ENCODE measurements at regions not wholly inside any gene's neighbourhood (a gene's known extent, or its start where the extent isn't known, plus 50 kb on each side); places are given as distances from the start of the nearest gene placed in this dataset.
A peak's percentile ranks its signal among the peaks of the same experiment; 100 is the strongest.
"Not testable (repeated sequence)": the region's sequence is repeated elsewhere in the genome, so short reads cannot be mapped to it uniquely, and the experiment has no call there.

DNA sequence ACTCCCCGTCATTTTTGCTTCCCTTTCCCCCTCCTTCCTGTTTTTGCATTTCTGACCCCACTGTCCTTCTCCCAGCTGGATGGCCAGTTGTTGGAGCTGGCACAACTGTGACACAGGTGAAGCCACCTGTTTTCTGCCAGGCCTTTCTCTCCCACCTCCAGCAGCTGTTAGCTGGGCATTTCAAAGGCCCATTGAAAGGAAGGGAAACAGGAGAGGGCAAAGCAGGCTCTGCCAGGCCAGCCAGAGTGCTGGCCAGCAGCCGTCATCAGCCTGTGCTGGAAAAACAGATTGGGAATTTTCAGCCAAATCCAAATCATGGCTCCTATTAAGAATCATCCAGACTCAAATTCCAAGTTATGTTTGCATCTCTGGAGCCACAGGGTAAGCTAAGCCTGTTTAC, 155.2 kb upstream of the C2CD4B start:
- DNase-seq (ENCODE audit: low read depth) = no peak

GRCh38 chr15:62323353-62323890, 158.3 kb upstream of the C2CD4B start:
- DNase-seq (ENCODE audit: low read depth) = no peak

GRCh38 chr15:62324382-62324781, 159.3 kb upstream of the C2CD4B start:
- peak; percentile 32 for DNase-seq (ENCODE audit: low read depth)

DNA sequence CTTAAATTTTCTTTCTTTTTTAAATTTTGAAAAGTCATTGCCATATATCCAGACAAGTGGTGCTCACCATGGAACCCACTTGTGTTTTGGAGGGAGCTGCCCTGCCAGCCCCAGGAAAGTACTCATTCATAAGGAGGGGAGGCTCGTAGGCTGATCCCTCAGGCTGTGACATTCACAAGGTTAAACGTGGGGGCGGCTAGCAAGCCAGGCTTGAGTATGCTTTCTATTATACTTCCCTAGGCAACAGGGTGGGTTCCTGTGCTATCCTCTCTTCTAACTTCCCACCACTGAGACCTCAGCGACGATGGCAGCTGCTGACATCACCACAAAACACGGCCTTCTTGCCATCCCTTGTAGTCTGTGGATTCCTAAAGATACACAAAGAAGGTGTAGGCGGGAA, 160.5 kb upstream of the C2CD4B start:
- no peak for DNase-seq (ENCODE audit: low read depth)

DNA sequence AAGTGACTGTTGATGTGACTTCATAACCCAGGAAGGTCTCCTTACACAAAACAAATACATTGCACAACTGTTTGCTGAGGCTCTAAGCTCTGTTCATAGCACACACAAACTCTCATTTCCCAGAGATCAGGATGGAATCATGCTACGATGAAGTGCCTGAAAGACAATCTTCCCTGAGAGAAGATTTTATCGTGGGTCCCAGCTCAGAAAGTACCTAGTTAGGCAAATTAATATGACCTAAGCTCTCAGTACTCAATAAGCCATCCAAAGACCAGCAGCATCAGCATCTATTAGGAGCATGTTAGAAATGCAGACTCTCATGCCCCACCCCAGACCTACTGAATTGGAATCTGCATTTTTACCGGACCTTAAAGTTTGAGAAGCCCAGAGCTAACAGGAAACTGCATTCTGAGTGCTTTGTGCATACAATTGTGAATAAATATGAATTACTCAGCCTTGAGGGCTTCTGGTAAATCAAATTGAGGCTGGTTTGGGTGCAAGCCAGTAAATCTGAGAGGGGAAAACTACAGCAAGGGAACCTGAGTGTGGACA, 161.5 kb upstream of the C2CD4B start:
- DNase-seq (ENCODE audit: low read depth) = no peak

DNA sequence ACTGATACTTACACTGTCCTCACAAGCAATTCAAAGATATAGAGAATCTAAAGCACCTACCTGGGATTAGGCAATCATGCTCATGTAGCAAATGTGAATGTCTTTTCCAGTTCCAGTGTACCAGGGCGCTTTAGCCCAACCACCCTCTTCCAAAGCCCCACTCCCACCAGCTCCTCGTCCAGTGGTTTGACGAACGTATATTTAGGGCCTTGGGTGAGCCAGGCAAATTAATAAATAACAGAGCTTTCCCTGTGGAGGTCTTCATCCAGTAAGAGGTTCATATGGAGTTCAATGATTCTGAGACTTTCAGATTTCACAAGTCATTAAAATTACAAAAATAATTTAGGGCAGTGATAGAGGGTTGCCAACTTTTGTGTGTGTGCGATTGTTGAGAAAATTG, 162.3 kb upstream of the C2CD4B start:
- no peak for DNase-seq (ENCODE audit: low read depth)

DNA sequence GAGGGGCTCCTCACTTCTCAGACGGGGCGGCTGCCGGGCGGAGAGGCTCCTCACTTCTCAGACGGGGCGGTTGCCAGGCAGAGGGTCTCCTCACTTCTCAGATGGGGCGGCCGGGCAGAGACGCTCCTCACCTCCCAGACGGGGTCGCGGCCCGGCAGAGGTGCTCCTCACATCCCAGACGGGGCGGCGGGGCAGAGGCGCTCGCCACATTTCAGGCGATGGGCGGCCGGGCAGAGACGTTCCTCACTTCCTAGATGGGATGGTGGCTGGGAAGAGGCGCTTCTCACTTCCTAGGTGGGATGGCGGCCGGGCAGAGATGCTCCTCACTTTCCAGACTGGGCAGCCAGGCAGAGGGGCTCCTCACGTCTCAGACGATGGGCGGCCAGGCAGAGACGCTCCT, 167.4 kb upstream of the C2CD4B start:
- not testable (repeated sequence) for DNase-seq (ENCODE audit: low read depth)

DNA sequence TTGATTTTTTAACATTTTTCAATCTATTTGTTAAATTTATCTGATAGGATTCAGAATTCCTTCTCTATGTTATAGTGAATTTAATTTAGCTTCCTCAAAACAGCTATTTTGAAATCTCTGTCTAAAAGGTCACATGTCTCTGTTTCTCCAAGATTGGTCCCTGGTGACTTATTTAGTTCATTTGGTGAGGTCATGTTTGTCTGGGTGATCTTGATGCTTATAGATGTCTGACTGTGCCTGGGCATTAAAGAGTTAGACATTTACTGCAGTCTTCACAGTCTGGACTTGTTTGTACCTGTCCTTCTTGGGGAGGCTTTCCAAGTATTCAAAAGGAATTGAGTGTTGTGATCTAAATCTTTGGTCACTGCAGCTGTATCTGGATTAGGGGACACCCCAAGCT, 169.5 kb upstream of the C2CD4B start:
- no peak for DNase-seq (ENCODE audit: low read depth)

DNA sequence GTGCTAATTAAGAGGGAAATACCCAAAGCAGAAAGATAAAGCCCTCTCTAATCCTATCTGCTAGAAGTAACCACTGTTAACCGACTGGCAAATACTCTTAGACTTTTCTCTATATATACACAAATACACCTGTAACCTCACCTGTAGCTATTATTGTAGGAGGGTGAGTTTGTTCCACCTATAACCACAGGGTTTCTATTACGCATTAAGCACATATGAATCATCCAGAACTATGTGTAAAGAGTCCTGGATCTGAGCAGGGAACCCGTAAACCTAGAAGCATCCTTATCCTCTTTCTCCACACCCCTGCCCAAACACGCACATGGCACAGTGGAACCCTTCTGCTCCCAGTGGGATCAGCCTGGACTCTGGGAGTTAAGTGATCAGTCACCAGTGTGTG, 172.8 kb upstream of the C2CD4B start:
- no peak for DNase-seq (ENCODE audit: low read depth)

- DNase-seq (ENCODE audit: low read depth) = no peak
Observed at GRCh38 chr15:62338497-62338896, 173.4 kb upstream of the C2CD4B start.

DNA sequence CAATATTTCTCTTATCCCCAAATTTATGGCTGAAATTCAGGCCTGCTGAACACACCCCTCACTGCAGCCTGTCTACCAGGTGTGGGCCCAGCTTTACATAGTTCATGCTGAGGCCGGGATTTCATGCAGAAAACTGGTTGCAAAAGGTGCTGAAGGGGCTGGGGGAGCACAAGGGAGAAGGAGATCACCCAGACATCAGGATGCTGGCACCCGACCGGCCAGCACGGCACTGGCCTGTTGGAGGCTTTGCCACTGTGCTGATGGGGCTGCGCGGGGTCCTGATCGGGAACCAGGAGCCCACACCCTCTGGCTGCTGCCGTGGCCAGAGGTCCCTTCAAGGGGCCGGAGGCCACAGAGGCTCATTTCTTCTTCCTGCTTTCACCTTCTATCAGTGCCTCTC, 177.9 kb upstream of the C2CD4B start:
- DNase-seq (ENCODE audit: low read depth) = no peak

DNA sequence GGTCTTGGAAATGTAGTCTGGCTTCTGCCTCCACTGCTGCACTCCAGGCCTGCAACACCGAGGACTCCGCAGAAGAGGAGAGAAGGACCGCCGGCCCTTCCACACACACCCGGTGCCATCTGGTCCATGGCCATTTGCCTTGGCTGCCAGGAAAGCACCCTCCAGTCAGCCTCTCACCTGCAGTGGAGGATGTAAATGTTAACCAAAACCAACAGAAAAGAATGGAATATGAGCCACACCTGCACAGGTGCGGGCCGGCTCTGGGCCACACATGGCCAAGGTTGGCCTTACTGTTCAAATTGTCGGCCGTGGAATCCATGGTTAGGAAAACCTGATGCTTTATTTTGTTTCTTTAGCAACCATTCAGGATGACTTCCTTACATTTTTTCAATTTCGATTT, 178.3 kb upstream of the C2CD4B start:
- DNase-seq (ENCODE audit: low read depth) = no peak

DNA sequence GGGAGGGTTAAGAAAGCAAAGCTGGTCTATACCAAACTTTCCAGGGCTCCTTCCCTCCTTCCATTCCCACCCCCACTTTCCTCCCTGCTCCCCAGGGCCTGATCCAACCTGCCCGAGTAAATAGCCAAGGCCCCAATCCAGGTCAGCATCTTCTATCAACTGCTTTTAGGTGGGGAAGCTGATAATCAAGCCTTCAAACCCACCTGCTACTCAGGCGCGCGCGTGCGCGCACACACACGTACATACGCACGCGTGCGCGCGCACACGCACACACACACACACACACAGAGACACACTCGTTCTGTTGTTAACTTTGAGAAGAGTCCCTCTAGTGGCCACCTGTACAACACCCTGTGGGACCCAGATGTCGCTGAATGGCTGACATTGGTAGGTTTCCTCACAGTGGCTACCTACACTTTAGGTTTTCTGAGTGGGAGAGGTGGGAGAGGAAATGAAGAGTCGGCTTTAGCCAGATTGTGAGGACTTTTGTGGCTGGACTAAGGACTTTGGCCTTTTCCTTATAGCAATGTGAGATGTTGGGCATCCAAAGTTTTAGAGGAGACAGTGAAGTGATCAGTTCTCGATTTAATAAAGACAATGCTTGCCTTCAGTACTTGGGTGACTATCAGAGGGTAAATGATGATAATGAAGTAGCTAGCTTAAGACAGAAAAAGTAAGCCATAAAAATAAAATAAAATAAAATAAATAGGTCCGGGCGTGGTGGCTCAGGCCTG, 179.9 kb upstream of the C2CD4B start:
- no peak for DNase-seq (ENCODE audit: low read depth)

DNA sequence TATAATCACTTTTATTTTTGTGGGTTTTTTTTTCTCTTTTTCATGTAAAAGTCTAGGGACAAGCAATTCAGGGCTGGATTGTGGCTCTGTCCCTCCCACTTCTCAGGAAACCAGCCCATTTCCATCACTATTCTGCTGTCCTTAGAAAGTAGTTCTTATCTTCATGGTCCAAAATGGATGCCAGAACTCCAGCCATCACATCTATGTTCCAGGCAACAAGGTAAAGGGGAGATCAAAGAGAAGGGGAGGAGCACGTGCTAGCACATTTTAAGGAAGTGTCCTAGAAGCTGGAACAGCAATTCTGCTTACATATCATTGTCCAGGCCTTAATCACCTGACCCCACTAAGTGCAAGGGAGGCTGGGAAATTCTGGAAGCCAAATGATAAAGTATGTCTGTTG, 181.1 kb upstream of the C2CD4B start:
- no peak for DNase-seq (ENCODE audit: low read depth)

GRCh38 chr15:62348118-62348517, 183.0 kb upstream of the C2CD4B start:
- no peak for DNase-seq (ENCODE audit: low read depth)

DNA sequence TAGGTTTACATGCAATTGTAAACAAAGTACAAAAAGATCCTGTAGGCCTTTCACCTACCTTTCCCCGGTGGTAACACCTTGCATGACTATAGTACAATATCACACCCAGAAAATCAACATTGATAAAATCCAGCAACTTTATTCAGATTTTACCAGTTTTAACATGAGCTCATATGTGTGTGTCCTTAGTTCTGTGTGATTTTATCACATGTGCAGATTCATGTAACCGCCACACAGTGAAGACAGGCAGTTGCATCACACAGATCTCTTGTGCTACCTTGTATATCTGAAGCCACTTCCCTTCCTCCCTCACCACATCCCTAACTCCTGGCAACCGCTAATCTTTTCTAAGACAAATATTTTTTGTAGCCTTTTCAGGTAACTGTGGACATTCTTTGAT, 183.5 kb upstream of the C2CD4B start:
- no peak for DNase-seq (ENCODE audit: low read depth)

GRCh38 chr15:62352817-62353216, 187.7 kb upstream of the C2CD4B start:
- DNase-seq (ENCODE audit: low read depth) = no peak

- no peak for DNase-seq (ENCODE audit: low read depth)
Observed at GRCh38 chr15:62357431-62357830, 192.3 kb upstream of the C2CD4B start.

GRCh38 chr15:62359416-62359815, 194.3 kb upstream of the C2CD4B start:
- DNase-seq (ENCODE audit: low read depth) = no peak

GRCh38 chr15:62360332-62361097, 195.4 kb upstream of the C2CD4B start:
- DNase-seq (ENCODE audit: low read depth) = no peak

- no peak for DNase-seq (ENCODE audit: low read depth)
Observed at GRCh38 chr15:62362144-62362543, 197.1 kb upstream of the C2CD4B start.

GRCh38 chr15:62362608-62363007, 197.5 kb upstream of the C2CD4B start:
- DNase-seq (ENCODE audit: low read depth) = peak; percentile 85

- DNase-seq (ENCODE audit: low read depth) = no peak
Observed at GRCh38 chr15:62363913-62364312, 198.8 kb upstream of the C2CD4B start.
